GM12878 (cell line): ENCODE measurements at regions not wholly inside any gene's neighbourhood (a gene's known extent, or its start where the extent isn't known, plus 50 kb on each side); places are given as distances from the start of the nearest gene placed in this dataset.
"Not testable (repeated sequence)": the region's sequence is repeated elsewhere in the genome, so short reads cannot be mapped to it uniquely, and the experiment has no call there.

Experiments used
- ATAC-seq: fragments of 200-7000 bp; cut with Tn5 transposase; 3 replicates; pipeline ENCODE4 v1.9.1; 2020; ENCODE audit warnings: mild to moderate bottlenecking, moderate library complexity
- BruUV-seq: library from RNA; stranded (reverse); fragments of 400-500 nt; replicated peaks from 2 replicates; lab custom pipeline; 2021; lab: Mats Ljungman, UMichigan
- CTCF ChIA-PET: fragments of 300-600 bp; sonication (Branson Sonifier 250); formaldehyde crosslinking; extraction: SDS; loops from one replicate; lab custom pipeline; 2021; ENCODE audit warnings: inconsistent platforms; lab: Yijun Ruan, JAX
- POLR2A ChIA-PET: fragments of 350-600 bp; formaldehyde crosslinking; extraction: SDS; loops from one replicate; lab custom pipeline; 2021; ENCODE audit warnings: inconsistent platforms; lab: Charles Lee
- RAD21 ChIA-PET: fragments of 300-600 bp; sonication (Branson Sonifier 250); formaldehyde crosslinking; loops from one replicate; lab custom pipeline; 2023; ENCODE audit warnings: antibody characterized with exemption; ENCODE audit not compliant: unreplicated experiment; lab: Charles Lee
- SMC1A ChIA-PET: fragments of 300-600 bp; sonication (Branson Sonifier 250); formaldehyde crosslinking; loops from one replicate; lab custom pipeline; 2023; ENCODE audit not compliant: unreplicated experiment, uncharacterized antibody; lab: Charles Lee
- DNase-seq: peaks from one replicate; pipeline ENCODE4 v3.0.0-alpha.2; 2011; ENCODE audit warnings: low read depth, low spot score
- FAIRE-seq: peaks from 3 replicates; lab custom pipeline; 2011; peaks lifted over from hg19 to GRCh38; lab: Jason Lieb, UNC
- H2AFZ ChIP-seq: 2 replicates; pipeline ENCODE4 v1.6.0; 2011; ENCODE audit warnings: low read depth, low read length, control low read depth; ENCODE audit not compliant: control insufficient read depth
- H3K27ac ChIP-seq: 2 replicates; pipeline ENCODE4 v1.5.1; 2011; ENCODE audit warnings: control low read depth; ENCODE audit not compliant: control insufficient read depth, insufficient read depth
- H3K27me3 ChIP-seq, 2 experiments: replicated peaks in 1 of 2; 2 replicates each; pipeline versions ENCODE4 v1.6.0 to v1.6.1; 2011; ENCODE audit warnings: low read length in 1 of 2; ENCODE audit not compliant: control insufficient read depth in 2 of 2, insufficient read depth in 2 of 2
- H3K36me3 ChIP-seq, 2 experiments: 2 replicates each; pipeline ENCODE4 v1.5.1; 2011; ENCODE audit warnings: low read length in 1 of 2; ENCODE audit not compliant: control insufficient read depth in 2 of 2, insufficient read depth in 2 of 2
- H3K4me1 ChIP-seq: 2 replicates; pipeline ENCODE4 v1.6.1; 2011; ENCODE audit warnings: mild to moderate bottlenecking, low read length, moderate library complexity, mixed read lengths; ENCODE audit not compliant: control insufficient read depth, insufficient read depth
- H3K4me2 ChIP-seq: 2 replicates; pipeline ENCODE4 v1.6.0; 2011; ENCODE audit warnings: control low read depth; ENCODE audit not compliant: control insufficient read depth, insufficient read depth
- H3K4me3 ChIP-seq: fragments of 200-600 bp; sonication (generic); 2 replicates; pipeline ENCODE4 v1.5.1; 2016
- H3K79me2 ChIP-seq: 2 replicates; pipeline ENCODE4 v1.6.0; 2011; ENCODE audit warnings: low read length; ENCODE audit not compliant: control insufficient read depth, insufficient read depth
- H3K9ac ChIP-seq: 2 replicates; pipeline ENCODE4 v1.8.0; 2011; ENCODE audit warnings: low read length, control low read depth, mixed read lengths; ENCODE audit not compliant: control insufficient read depth, insufficient read depth
- H3K9me3 ChIP-seq: replicated peaks from 3 replicates; pipeline ENCODE4 v1.5.1; 2011; ENCODE audit warnings: mild to moderate bottlenecking, low read length; ENCODE audit not compliant: control insufficient read depth, insufficient read depth
- H4K20me1 ChIP-seq: 2 replicates; pipeline ENCODE4 v1.6.0; 2011; ENCODE audit not compliant: control insufficient read depth, insufficient read depth
- WGBS: methylation state at CpG from one replicate; pipeline ENCODE4 v1.1.6; 2016; ENCODE audit warnings: low lambda C conversion rate; ENCODE audit not compliant: insufficient replicate concordance, insufficient coverage; ENCODE audit errors: missing lambda C conversion rate; 5-methylcytosine and 5-hydroxymethylcytosine counted together
- in situ Hi-C: fragments of 300-500 bp; cut with MboI; formaldehyde crosslinking; loops from 9 replicates; pipeline ENCODE4 v1.14.3; 2018; ENCODE audit warnings: mixed read lengths
- intact Hi-C: fragments of 100-400 bp; cut with micrococcal nuclease; formaldehyde crosslinking; loops from one replicate; pipeline ENCODE4 v1.14.2; 2022; ENCODE audit not compliant: unreplicated experiment

GRCh38 chr16:16625140-16625539 is 246.2 kb downstream of the NPIPA7 start:
- DNase-seq, FAIRE-seq, H3K9me3 ChIP-seq, H4K20me1 ChIP-seq, H3K4me3 ChIP-seq, H3K9ac ChIP-seq, H3K4me2 ChIP-seq, in situ Hi-C loops, H3K27ac ChIP-seq, H3K27me3 ChIP-seq, BruUV-seq, CTCF ChIA-PET, H3K36me3 ChIP-seq, SMC1A ChIA-PET, H3K79me2 ChIP-seq, RAD21 ChIA-PET, H3K4me1 ChIP-seq, H2AFZ ChIP-seq, intact Hi-C loops, POLR2A ChIA-PET, ATAC-seq: not testable (repeated sequence)
- 36% methylated on average over 1 of the region's 2 CpGs for WGBS

- SMC1A ChIA-PET, ATAC-seq, POLR2A ChIA-PET, intact Hi-C loops, H3K4me3 ChIP-seq, H3K4me2 ChIP-seq, RAD21 ChIA-PET, H3K27me3 ChIP-seq, H3K9ac ChIP-seq, in situ Hi-C loops, H4K20me1 ChIP-seq, FAIRE-seq, DNase-seq, H3K36me3 ChIP-seq, BruUV-seq, H3K79me2 ChIP-seq, H3K9me3 ChIP-seq, CTCF ChIA-PET, H3K27ac ChIP-seq, H2AFZ ChIP-seq, H3K4me1 ChIP-seq: not testable (repeated sequence)
- 23% methylated on average over 3 of the region's 6 CpGs for WGBS
Observed at GRCh38 chr16:16627865-16628264, 248.9 kb downstream of the NPIPA7 start.

- ChIA-PET POLR2A (interaction anchor here (0.6 kb wide), 1 partner anchor 468 kb away, joined by 3 read pairs; no protein-coding TSS in a partner anchor), CTCF (interaction anchor here (0.6 kb wide), 1 partner anchor 15 kb away, joined by 3 read pairs; no protein-coding TSS in a partner anchor)
- H2AFZ ChIP-seq, H3K36me3 ChIP-seq, H3K79me2 ChIP-seq, H3K4me2 ChIP-seq, in situ Hi-C loops, DNase-seq, H3K9me3 ChIP-seq, ATAC-seq, intact Hi-C loops, SMC1A ChIA-PET, H3K27ac ChIP-seq, BruUV-seq, H3K4me3 ChIP-seq, RAD21 ChIA-PET, H3K4me1 ChIP-seq, H3K9ac ChIP-seq, H4K20me1 ChIP-seq, FAIRE-seq, H3K27me3 ChIP-seq: not testable (repeated sequence)
- 48% methylated on average over 6 of the region's 7 CpGs for WGBS
Observed at GRCh38 chr16:16638231-16638630, 259.3 kb downstream of the NPIPA7 start.

GRCh38 chr16:16638714-16639113 is 259.8 kb downstream of the NPIPA7 start:
- FAIRE-seq, H3K36me3 ChIP-seq, H3K79me2 ChIP-seq, H3K9ac ChIP-seq, H3K27me3 ChIP-seq, in situ Hi-C loops, H3K4me3 ChIP-seq, H3K9me3 ChIP-seq, intact Hi-C loops, H3K4me2 ChIP-seq, H3K27ac ChIP-seq, RAD21 ChIA-PET, H3K4me1 ChIP-seq, H4K20me1 ChIP-seq, ATAC-seq, H2AFZ ChIP-seq, DNase-seq, BruUV-seq, SMC1A ChIA-PET: not testable (repeated sequence)
- CTCF ChIA-PET = interaction anchor here (0.6 kb wide), 1 partner anchor 15 kb away, joined by 3 read pairs; no protein-coding TSS in a partner anchor
- POLR2A ChIA-PET = interaction anchor here (0.6 kb wide), 1 partner anchor 468 kb away, joined by 3 read pairs; no protein-coding TSS in a partner anchor
- 10% methylated on average over 3 of the region's 3 CpGs for WGBS
